Right renal pelvis (tissue), 4 donors: ENCODE measurements at regions not wholly inside any gene's neighbourhood (a gene's known extent, or its start where the extent isn't known, plus 50 kb on each side); places are given as distances from the start of the nearest gene placed in this dataset.
"Not testable (repeated sequence)": the region's sequence is repeated elsewhere in the genome, so short reads cannot be mapped to it uniquely, and the experiment has no call there.

Source experiments
- DNase-seq, 4 donors: peaks; one replicate each; pipeline ENCODE4 v3.0.0-alpha.2; 2013; ENCODE audit warnings: low read depth in 4 of 4, low spot score in 3 of 4, missing footprints in 1 of 4

DNA sequence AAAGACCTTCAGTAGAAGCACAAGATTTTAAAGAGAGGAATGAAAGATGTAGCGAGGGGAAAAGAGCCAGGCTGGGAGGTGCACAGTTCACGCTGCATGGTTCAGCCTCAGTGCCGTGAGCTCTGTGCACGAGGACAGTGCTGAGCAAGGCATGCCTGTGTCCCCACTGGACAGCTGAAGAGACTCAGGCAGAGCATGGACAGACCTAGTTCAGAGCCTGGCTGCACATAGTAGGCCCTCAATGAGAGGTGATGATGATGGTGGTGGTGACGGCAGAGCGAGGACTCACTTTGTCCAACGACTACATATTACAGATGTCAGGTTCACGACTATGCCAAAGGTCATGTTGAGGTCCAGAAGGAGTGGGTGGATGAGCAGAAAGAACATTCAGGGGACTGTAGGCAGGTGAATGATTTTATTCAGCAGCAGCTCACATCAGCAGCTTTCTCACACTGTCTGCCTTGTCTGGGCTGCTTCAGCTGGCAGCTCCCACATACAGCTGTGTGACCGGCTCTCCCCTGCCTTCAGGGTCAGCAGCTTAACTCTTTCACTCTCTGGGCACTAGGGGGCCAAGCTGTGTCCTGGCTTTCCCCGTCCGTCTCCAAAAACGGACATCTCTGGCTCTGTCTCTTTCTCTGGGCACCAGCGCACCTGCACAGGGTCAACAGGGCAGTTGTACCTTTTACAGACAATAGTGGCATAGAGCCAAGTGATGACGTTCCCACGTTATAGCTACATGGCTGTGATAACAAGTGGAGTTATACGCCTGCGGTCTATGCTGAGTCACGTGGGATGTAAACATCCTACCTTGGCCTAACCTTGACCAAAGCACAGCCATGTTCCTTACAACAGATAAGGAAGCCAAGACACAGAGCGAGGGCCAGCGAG lies 83.4 kb upstream of the KCNK12 start:
- peak; percentile 31 to 49 (median 46) for DNase-seq

GRCh38 chr2:47653036-47653435 lies 82.3 kb upstream of the KCNK12 start:
- DNase-seq, result no peak

- no peak for DNase-seq
Observed at GRCh38 chr2:47652061-47652690, 81.4 kb upstream of the KCNK12 start.

DNA sequence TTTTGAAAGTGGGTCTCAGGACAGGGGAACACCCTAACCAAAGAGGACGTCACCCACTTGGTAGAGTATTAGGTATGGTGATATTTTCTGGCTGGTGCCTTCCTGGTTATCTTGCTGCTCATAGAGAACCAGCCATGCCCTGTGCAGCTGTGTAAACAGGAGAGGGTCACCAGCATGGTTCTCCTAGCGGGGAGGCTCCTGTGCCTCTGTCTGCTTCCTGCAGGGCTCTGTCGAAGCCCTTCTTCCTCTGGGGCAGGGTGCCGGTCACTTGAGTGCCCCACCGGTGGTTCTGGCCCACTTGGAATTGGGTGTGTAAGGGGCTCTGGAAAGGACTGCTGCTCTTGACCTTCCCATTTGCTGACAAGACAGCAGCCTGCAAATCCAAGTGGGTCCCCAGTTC lies 80.5 kb upstream of the KCNK12 start:
- no peak for DNase-seq

DNA sequence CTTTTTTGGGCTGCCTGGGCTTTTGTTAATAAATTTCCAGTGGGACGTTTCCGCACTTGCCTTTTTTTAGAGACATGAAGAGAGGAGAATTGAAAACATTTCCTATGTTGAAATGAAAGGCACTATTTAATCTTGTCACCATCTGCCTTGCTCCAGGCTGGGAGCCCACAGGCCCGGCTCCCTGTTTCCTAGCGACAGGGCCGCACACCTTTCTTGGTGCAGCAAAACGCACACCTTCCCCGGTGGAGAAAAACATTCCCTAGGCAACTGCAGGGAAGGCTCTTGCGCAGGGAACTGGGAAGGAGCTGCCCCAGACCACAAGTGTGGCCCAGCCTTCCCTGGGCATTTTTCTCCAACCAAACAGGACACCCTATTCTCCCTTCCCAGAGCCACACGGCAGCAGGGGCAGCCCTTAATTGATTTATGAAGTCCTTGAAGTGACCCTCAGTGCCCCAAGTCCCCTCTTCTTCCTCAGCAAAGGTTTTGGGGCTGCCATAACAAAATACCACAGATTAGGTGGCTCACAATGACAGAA lies 79.3 kb upstream of the KCNK12 start:
- DNase-seq, result no peak

GRCh38 chr2:47645246-47645645 lies 74.5 kb upstream of the KCNK12 start:
- no peak for DNase-seq

- DNase-seq, result no peak
Observed at GRCh38 chr2:47644351-47644750, 73.6 kb upstream of the KCNK12 start.

GRCh38 chr2:47641366-47641765 lies 70.6 kb upstream of the KCNK12 start:
- DNase-seq, result no peak

GRCh38 chr2:47640356-47640755 lies 69.6 kb upstream of the KCNK12 start:
- DNase-seq, result no peak

DNA sequence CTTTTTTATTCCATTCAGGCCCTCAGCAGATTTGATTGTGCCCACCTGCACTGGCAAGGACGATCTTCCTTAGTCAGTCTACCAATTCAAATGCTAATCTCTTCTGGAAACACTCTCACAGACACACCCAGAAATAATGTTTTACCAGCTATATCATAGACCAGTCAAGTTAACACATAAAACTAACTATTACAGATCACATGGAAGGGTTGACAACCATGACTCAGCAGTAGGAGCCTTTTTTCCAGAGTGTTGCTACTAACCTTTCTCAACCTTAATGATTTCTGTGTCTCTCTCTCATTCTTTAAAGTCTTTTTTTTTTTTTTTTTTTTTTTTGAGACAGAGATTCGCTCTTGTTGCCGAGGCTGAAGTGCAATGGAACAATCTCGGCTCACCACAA lies 68.7 kb upstream of the KCNK12 start:
- no peak for DNase-seq

- DNase-seq, result no peak
Observed at GRCh38 chr2:47638430-47638829, 67.6 kb upstream of the KCNK12 start.

- no peak for DNase-seq
Observed at GRCh38 chr2:47636596-47637264, 65.9 kb upstream of the KCNK12 start.

- DNase-seq, result no peak
Observed at GRCh38 chr2:47636176-47636575, 65.4 kb upstream of the KCNK12 start.

GRCh38 chr2:47632754-47633153 lies 62.0 kb upstream of the KCNK12 start:
- no peak for DNase-seq

- no peak for DNase-seq
Observed at GRCh38 chr2:47631792-47632398, 61.1 kb upstream of the KCNK12 start.

- no peak for DNase-seq
Observed at GRCh38 chr2:47631306-47631705, 60.5 kb upstream of the KCNK12 start.

GRCh38 chr2:47629501-47630460 lies 59.0 kb upstream of the KCNK12 start:
- no peak for DNase-seq

GRCh38 chr2:47628904-47629303 lies 58.1 kb upstream of the KCNK12 start:
- no peak for DNase-seq

- DNase-seq, result no peak
Observed at GRCh38 chr2:47626664-47627063, 55.9 kb upstream of the KCNK12 start.

DNA sequence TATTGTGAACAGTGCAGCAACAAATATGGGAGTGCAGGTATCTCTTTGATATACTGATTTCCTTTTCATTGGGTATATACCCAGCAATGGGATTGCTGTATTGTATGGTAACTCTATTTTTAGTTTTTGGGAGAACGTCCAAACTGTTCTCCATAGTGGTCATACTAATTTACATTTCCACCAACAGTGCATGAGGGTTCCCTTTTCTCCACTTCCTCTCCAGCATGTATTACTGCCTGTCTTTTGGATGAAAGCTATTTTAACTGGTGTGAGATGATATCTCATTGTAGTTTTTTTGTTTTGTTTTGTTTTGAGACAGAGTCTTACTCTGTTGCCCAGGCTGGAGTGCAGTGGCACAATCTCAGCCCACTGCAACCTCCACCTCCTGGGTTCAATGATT lies 52.4 kb upstream of the KCNK12 start:
- DNase-seq, result not testable (repeated sequence)
